Fibroblast of lung (primary cell): ENCODE measurements at regions not wholly inside any gene's neighbourhood (a gene's known extent, or its start where the extent isn't known, plus 50 kb on each side); places are given as distances from the start of the nearest gene placed in this dataset.

Experiments
- DNase-seq, 2 donors: peaks; one replicate each; pipeline versions ENCODE4 v3.0.0 to v3.0.0-alpha.2; 2010; ENCODE audit warnings: low read depth in 2 of 2
- H2AFZ ChIP-seq: 2 replicates; pipeline ENCODE4 v1.5.1; 2012; ENCODE audit warnings: low read length, control low read depth, inconsistent platforms
- H3K27ac ChIP-seq: 2 replicates; pipeline ENCODE4 v1.5.1; 2011; ENCODE audit warnings: low read length, control low read depth; ENCODE audit not compliant: insufficient read depth
- H3K27me3 ChIP-seq: 2 replicates; pipeline ENCODE4 v1.5.1; 2011; ENCODE audit warnings: mild to moderate bottlenecking, low read length; ENCODE audit not compliant: control insufficient read depth, insufficient read depth
- H3K36me3 ChIP-seq: 2 replicates; pipeline ENCODE4 v1.5.1; 2011; ENCODE audit warnings: low read length; ENCODE audit not compliant: control insufficient read depth, insufficient read depth
- H3K4me1 ChIP-seq: 2 replicates; pipeline ENCODE4 v1.5.1; 2011; ENCODE audit warnings: low read length; ENCODE audit not compliant: control insufficient read depth, insufficient read depth; ENCODE audit errors: extremely low read depth
- H3K4me2 ChIP-seq: 2 replicates; pipeline ENCODE4 v1.5.1; 2011; ENCODE audit warnings: low read length, control low read depth; ENCODE audit not compliant: insufficient read depth; ENCODE audit errors: extremely low read depth
- H3K4me3 ChIP-seq, 4 experiments: fragments of 200-600 bp in 1 of 4; sonication (generic) in 1 of 4; replicated peaks in 1 of 4; 2 replicates each; pipeline ENCODE4 v1.5.1; 2011 to 2016; ENCODE audit warnings: low read length in 4 of 4, low read depth in 3 of 4, mild to moderate bottlenecking in 3 of 4, control low read depth in 2 of 4, inconsistent platforms in 1 of 4, mixed read lengths in 1 of 4; ENCODE audit not compliant: insufficient read depth in 1 of 4; ENCODE audit errors: control extremely low read depth in 1 of 4
- H3K79me2 ChIP-seq: 2 replicates; pipeline ENCODE4 v1.5.1; 2012; ENCODE audit warnings: mild to moderate bottlenecking, low read length, inconsistent platforms; ENCODE audit not compliant: control insufficient read depth, insufficient read depth
- H3K9ac ChIP-seq: 2 replicates; pipeline ENCODE4 v1.5.1; 2011; ENCODE audit warnings: mild to moderate bottlenecking, low read length, control low read depth; ENCODE audit not compliant: insufficient read depth
- H3K9me3 ChIP-seq: 2 replicates; pipeline ENCODE4 v1.5.1; 2012; ENCODE audit warnings: low read depth, low read length; ENCODE audit not compliant: control insufficient read depth, insufficient read depth
- H4K20me1 ChIP-seq: 2 replicates; pipeline ENCODE4 v1.5.1; 2011; ENCODE audit warnings: low read length; ENCODE audit not compliant: control insufficient read depth, insufficient read depth; ENCODE audit errors: extremely low read depth
- EZH2 ChIP-seq: IDR thresholded peaks from 2 replicates; pipeline ENCODE4 v1.5.1; 2012; ENCODE audit warnings: low read length, control low read depth, mild to moderate bottlenecking; ENCODE audit errors: missing control alignments
- TF ChIP-seq, protein P1 (sequence below), 2 donors: IDR thresholded peaks in 1 of 2; conservative IDR thresholded peaks in 1 of 2; 1 replicate in 1 of 2; 2 replicates in 1 of 2; pipeline ENCODE4 v1.5.1; 2011 to 2012; ENCODE audit warnings: low read length in 2 of 2, control low read depth in 1 of 2, inconsistent platforms in 1 of 2, low read depth in 1 of 2, mild to moderate bottlenecking in 1 of 2

DNA sequence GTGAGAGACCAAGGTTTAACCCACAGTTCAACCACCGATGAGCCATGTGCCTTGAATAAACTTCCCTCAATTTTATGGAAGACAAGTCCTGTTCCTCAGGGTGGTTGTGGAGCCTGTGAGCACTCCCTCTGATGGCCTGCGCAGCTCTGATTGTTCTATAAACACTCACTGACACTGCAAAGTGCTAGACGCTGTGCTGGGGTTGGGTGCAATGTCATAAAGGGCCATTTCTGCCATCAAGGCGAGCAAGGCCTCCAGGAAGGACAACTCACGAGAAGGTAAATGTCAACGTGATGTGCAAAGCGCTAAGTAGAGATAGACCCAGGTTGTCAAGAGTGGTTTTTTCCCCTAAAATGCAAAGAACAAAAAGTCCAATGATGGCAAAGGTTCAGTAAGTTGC lies 75.7 kb upstream of the SYT6 start:
- Histone ChIP-seq H3K9me3 (no peaks in the 10 kb centered on the region), H3K4me2 (no peak overlapping the region), H2AFZ (no peak overlapping the region), H3K4me3 (no peak overlapping the region), H3K9ac (no peak overlapping the region), H4K20me1 (no peaks in the 10 kb centered on the region), H3K36me3 (no peaks in the 10 kb centered on the region), H3K27ac (no peak overlapping the region), H3K27me3 (no peaks in the 10 kb centered on the region), H3K79me2 (no peaks in the 10 kb centered on the region), H3K4me1 (no peaks in the 10 kb centered on the region)
- DNase-seq = no peak
- TF ChIP-seq, protein P1, sequence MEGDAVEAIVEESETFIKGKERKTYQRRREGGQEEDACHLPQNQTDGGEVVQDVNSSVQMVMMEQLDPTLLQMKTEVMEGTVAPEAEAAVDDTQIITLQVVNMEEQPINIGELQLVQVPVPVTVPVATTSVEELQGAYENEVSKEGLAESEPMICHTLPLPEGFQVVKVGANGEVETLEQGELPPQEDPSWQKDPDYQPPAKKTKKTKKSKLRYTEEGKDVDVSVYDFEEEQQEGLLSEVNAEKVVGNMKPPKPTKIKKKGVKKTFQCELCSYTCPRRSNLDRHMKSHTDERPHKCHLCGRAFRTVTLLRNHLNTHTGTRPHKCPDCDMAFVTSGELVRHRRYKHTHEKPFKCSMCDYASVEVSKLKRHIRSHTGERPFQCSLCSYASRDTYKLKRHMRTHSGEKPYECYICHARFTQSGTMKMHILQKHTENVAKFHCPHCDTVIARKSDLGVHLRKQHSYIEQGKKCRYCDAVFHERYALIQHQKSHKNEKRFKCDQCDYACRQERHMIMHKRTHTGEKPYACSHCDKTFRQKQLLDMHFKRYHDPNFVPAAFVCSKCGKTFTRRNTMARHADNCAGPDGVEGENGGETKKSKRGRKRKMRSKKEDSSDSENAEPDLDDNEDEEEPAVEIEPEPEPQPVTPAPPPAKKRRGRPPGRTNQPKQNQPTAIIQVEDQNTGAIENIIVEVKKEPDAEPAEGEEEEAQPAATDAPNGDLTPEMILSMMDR (conservative IDR thresholded peaks at IDR 0.05 in 1 of 2, IDR thresholded peaks at IDR 0.05 in 1 of 2; ENCODE audit: low read depth in 1 of 2, low read length in 2 of 2) = no peak
- no peak for TF ChIP-seq EZH2

DNA sequence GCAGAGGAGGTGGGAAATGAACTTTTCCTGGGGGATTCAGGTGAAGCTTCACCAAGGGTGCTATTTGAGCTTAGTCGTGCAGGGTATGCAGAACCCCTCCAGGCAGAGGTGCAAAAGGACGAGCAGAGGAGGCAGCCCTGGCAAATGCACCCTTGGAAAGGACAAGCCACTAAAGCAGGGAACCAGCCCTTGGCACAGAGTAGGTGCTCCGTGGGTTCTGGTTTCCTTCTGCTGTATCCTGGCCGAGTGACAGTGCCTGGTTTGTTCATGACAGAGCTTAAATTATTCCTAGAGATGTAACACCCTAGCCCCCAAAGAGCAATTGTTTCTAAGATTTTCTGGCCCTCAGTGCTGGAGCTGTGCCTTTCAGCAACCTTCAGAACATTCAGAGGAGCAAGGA lies 73.4 kb upstream of the SYT6 start:
- Histone ChIP-seq H3K36me3 (no peaks in the 10 kb centered on the region), H3K79me2 (no peaks in the 10 kb centered on the region), H3K9me3 (no peaks in the 10 kb centered on the region), H3K9ac (no peak overlapping the region), H3K4me1 (no peaks in the 10 kb centered on the region), H2AFZ (no peak overlapping the region), H3K4me3 (no peak overlapping the region), H3K27ac (no peak overlapping the region), H3K4me2 (no peak overlapping the region), H4K20me1 (no peaks in the 10 kb centered on the region), H3K27me3 (no peaks in the 10 kb centered on the region)
- TF ChIP-seq, protein P1 (conservative IDR thresholded peaks at IDR 0.05 in 1 of 2, IDR thresholded peaks at IDR 0.05 in 1 of 2; ENCODE audit: low read depth in 1 of 2, low read length in 2 of 2) = no peak
- TF ChIP-seq EZH2 = no peak
- DNase-seq = no peak

DNA sequence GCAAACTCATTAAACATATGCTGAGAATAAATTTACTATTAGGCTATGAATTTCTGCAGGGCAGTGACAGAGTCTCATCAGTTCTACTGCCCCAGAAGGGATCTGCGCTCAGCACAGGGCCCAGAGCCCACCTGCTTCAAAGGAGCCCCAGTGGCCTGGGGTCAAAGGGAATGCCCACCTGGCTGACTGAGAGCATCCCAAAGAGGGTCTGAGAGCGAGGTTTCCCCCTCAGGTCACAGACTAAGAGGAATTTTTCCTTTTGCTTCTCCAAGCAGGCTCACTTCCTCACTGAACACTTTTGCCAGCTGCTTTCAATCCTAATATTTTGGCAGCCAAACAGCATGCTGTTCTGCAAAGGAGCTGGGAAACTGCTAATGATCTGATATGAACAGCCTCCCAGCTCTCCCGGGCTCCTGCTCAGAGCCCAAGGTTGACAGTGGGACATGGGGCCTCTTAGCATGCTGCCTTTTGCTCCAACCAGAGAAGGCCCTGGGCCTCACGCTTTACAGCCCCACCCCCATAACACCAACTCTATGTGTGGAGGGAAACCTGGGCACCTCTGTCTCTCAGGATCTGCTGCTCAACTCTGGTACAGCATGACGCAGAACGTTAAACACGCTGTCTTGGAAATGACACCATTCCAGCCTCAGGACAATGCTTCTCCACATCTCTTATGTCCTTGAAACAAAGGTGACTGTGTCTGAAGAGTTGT lies 70.7 kb upstream of the SYT6 start:
- no peaks in the 10 kb centered on the region for H3K4me1 ChIP-seq
- H4K20me1 ChIP-seq = no peaks in the 10 kb centered on the region
- H2AFZ ChIP-seq = no peak overlapping the region
- no peak overlapping the region for H3K27ac ChIP-seq
- no peak overlapping the region for H3K4me2 ChIP-seq
- H3K36me3 ChIP-seq = no peaks in the 10 kb centered on the region
- H3K9me3 ChIP-seq = no peaks in the 10 kb centered on the region
- TF ChIP-seq, protein P1 (conservative IDR thresholded peaks at IDR 0.05 in 1 of 2, IDR thresholded peaks at IDR 0.05 in 1 of 2; ENCODE audit: low read depth in 1 of 2, low read length in 2 of 2) = no peak
- TF ChIP-seq EZH2 = no peak
- H3K4me3 ChIP-seq = no peak overlapping the region
- H3K79me2 ChIP-seq = no peaks in the 10 kb centered on the region
- peak in 1 of 2 donors; percentile 53 for DNase-seq
- H3K9ac ChIP-seq = no peak overlapping the region
- H3K27me3 ChIP-seq = no peaks in the 10 kb centered on the region
